ENCODE measurements at regions not wholly inside any gene's neighbourhood (a gene's known extent, or its start where the extent isn't known, plus 50 kb on each side); places are given as distances from the start of the nearest gene placed in this dataset.

- Histone ChIP-seq H3K27ac (ENCODE audit: insufficient read depth, low read depth, low read length, poor library complexity, severe bottlenecking) (no peak overlapping the region), H3K4me1 (ENCODE audit: control insufficient read depth, insufficient read depth, low read length) (peaks cover 17% of the 10 kb centered on the region), H3K36me3 (ENCODE audit: control insufficient read depth, insufficient read depth, low read length) (no peaks in the 10 kb centered on the region), H3K4me3 (ENCODE audit: insufficient read depth, low read depth, low read length) (no peak overlapping the region), H3K9me3 (ENCODE audit: control insufficient read depth, low read length) (no peaks in the 10 kb centered on the region), H3K27me3 (ENCODE audit: control insufficient read depth, insufficient read depth, low read length, poor library complexity, severe bottlenecking) (peaks cover 19% of the 10 kb centered on the region)
- WGBS, 2 experiments, result 94 to 96% methylated on average over 28 of the region's 28 CpGs
These were observed 94.9 kb downstream of the ADRA2C start for GRCh38 chr4:3860913-3861636.

- Histone ChIP-seq H3K27ac (ENCODE audit: insufficient read depth, low read depth, low read length, poor library complexity, severe bottlenecking) (no peak overlapping the region), H3K4me1 (ENCODE audit: control insufficient read depth, insufficient read depth, low read length) (peaks cover 17% of the 10 kb centered on the region), H3K27me3 (ENCODE audit: control insufficient read depth, insufficient read depth, low read length, poor library complexity, severe bottlenecking) (peaks cover 19% of the 10 kb centered on the region), H3K4me3 (ENCODE audit: insufficient read depth, low read depth, low read length) (no peak overlapping the region), H3K9me3 (ENCODE audit: control insufficient read depth, low read length) (no peaks in the 10 kb centered on the region), H3K36me3 (ENCODE audit: control insufficient read depth, insufficient read depth, low read length) (no peaks in the 10 kb centered on the region)
- 59 to 61% methylated on average over 14 of the region's 14 CpGs for WGBS, 2 experiments
These were observed 95.8 kb downstream of the ADRA2C start for GRCh38 chr4:3861720-3862639.

- Histone ChIP-seq H3K27ac (ENCODE audit: insufficient read depth, low read depth, low read length, poor library complexity, severe bottlenecking) (no peak overlapping the region), H3K27me3 (ENCODE audit: control insufficient read depth, insufficient read depth, low read length, poor library complexity, severe bottlenecking) (peaks cover 19% of the 10 kb centered on the region), H3K9me3 (ENCODE audit: control insufficient read depth, low read length) (no peaks in the 10 kb centered on the region), H3K4me3 (ENCODE audit: insufficient read depth, low read depth, low read length) (no peak overlapping the region), H3K4me1 (ENCODE audit: control insufficient read depth, insufficient read depth, low read length) (peaks cover 17% of the 10 kb centered on the region), H3K36me3 (ENCODE audit: control insufficient read depth, insufficient read depth, low read length) (no peaks in the 10 kb centered on the region)
- WGBS, 2 experiments, result 22 to 27% methylated on average over 23 of the region's 23 CpGs
These were observed 96.6 kb downstream of the ADRA2C start for GRCh38 chr4:3862640-3863420.

GRCh38 chr4:3863841-3864741 is 97.9 kb downstream of the ADRA2C start:
- Histone ChIP-seq H3K36me3 (ENCODE audit: control insufficient read depth, insufficient read depth, low read length) (no peaks in the 10 kb centered on the region), H3K27me3 (ENCODE audit: control insufficient read depth, insufficient read depth, low read length, poor library complexity, severe bottlenecking) (peaks cover 24% of the 10 kb centered on the region), H3K9me3 (ENCODE audit: control insufficient read depth, low read length) (no peaks in the 10 kb centered on the region), H3K4me3 (ENCODE audit: insufficient read depth, low read depth, low read length) (no peak overlapping the region), H3K27ac (ENCODE audit: insufficient read depth, low read depth, low read length, poor library complexity, severe bottlenecking) (no peak overlapping the region), H3K4me1 (ENCODE audit: control insufficient read depth, insufficient read depth, low read length) (peaks cover 17% of the 10 kb centered on the region)
- WGBS, 2 experiments, result 88 to 89% methylated on average over 33 of the region's 33 CpGs

GRCh38 chr4:3864742-3865721 is 98.8 kb downstream of the ADRA2C start:
- WGBS, 2 experiments, result 90 to 92% methylated on average over 28 of the region's 28 CpGs
- Histone ChIP-seq H3K27me3 (ENCODE audit: control insufficient read depth, insufficient read depth, low read length, poor library complexity, severe bottlenecking) (peaks cover 33% of the 10 kb centered on the region), H3K4me1 (ENCODE audit: control insufficient read depth, insufficient read depth, low read length) (peaks cover 17% of the 10 kb centered on the region)

GRCh38 chr4:3865986-3866812 is 100.0 kb downstream of the ADRA2C start:
- no peaks in the 10 kb centered on the region for H3K9me3 ChIP-seq (ENCODE audit: control insufficient read depth, low read length)
- WGBS, 2 experiments, result 92 to 93% methylated on average over 24 of the region's 24 CpGs
- H3K4me3 ChIP-seq (ENCODE audit: insufficient read depth, low read depth, low read length), result no peak overlapping the region
- H3K27ac ChIP-seq (ENCODE audit: insufficient read depth, low read depth, low read length, poor library complexity, severe bottlenecking), result no peak overlapping the region
- H3K36me3 ChIP-seq (ENCODE audit: control insufficient read depth, insufficient read depth, low read length), result no peaks in the 10 kb centered on the region
- peaks cover 43% of the 10 kb centered on the region for H3K27me3 ChIP-seq (ENCODE audit: control insufficient read depth, insufficient read depth, low read length, poor library complexity, severe bottlenecking)
- H3K4me1 ChIP-seq (ENCODE audit: control insufficient read depth, insufficient read depth, low read length), result peaks cover 17% of the 10 kb centered on the region

More at GRCh38 chr4:3864742-3865721, 98.8 kb downstream of the ADRA2C start:
- Histone ChIP-seq H3K36me3 (ENCODE audit: control insufficient read depth, insufficient read depth, low read length) (no peaks in the 10 kb centered on the region), H3K27ac (ENCODE audit: insufficient read depth, low read depth, low read length, poor library complexity, severe bottlenecking) (no peak overlapping the region), H3K9me3 (ENCODE audit: control insufficient read depth, low read length) (no peaks in the 10 kb centered on the region), H3K4me3 (ENCODE audit: insufficient read depth, low read depth, low read length) (no peak overlapping the region)

- H3K4me1 ChIP-seq (ENCODE audit: control insufficient read depth, insufficient read depth, low read length), result peaks cover 21% of the 10 kb centered on the region
- H3K4me3 ChIP-seq (ENCODE audit: insufficient read depth, low read depth, low read length), result no peak overlapping the region
- peaks cover 43% of the 10 kb centered on the region for H3K27me3 ChIP-seq (ENCODE audit: control insufficient read depth, insufficient read depth, low read length, poor library complexity, severe bottlenecking)
- no peaks in the 10 kb centered on the region for H3K36me3 ChIP-seq (ENCODE audit: control insufficient read depth, insufficient read depth, low read length)
- WGBS, 2 experiments, result 94 to 96% methylated on average over 9 of the region's 9 CpGs
- H3K9me3 ChIP-seq (ENCODE audit: control insufficient read depth, low read length), result no peaks in the 10 kb centered on the region
- no peak overlapping the region for H3K27ac ChIP-seq (ENCODE audit: insufficient read depth, low read depth, low read length, poor library complexity, severe bottlenecking)
These were observed 100.6 kb downstream of the ADRA2C start for GRCh38 chr4:3866813-3867129.

- no peaks in the 10 kb centered on the region for H3K36me3 ChIP-seq (ENCODE audit: control insufficient read depth, insufficient read depth, low read length)
- peaks cover 14% of the 10 kb centered on the region for H3K4me1 ChIP-seq (ENCODE audit: control insufficient read depth, insufficient read depth, low read length)
- no peak overlapping the region for H3K27ac ChIP-seq (ENCODE audit: insufficient read depth, low read depth, low read length, poor library complexity, severe bottlenecking)
- no peak overlapping the region for H3K4me3 ChIP-seq (ENCODE audit: insufficient read depth, low read depth, low read length)
- H3K9me3 ChIP-seq (ENCODE audit: control insufficient read depth, low read length), result no peaks in the 10 kb centered on the region
- 94% methylated on average over 16 of the region's 16 CpGs for WGBS, 2 experiments
- peaks cover 48% of the 10 kb centered on the region for H3K27me3 ChIP-seq (ENCODE audit: control insufficient read depth, insufficient read depth, low read length, poor library complexity, severe bottlenecking)
These were observed 101.4 kb downstream of the ADRA2C start for GRCh38 chr4:3867403-3868100.

Measured in ectodermal cell (in vitro differentiated cells).